PC-9 (cell line): ENCODE measurements at regions not wholly inside any gene's neighbourhood (a gene's known extent, or its start where the extent isn't known, plus 50 kb on each side); places are given as distances from the start of the nearest gene placed in this dataset.
"Not testable (repeated sequence)": the region's sequence is repeated elsewhere in the genome, so short reads cannot be mapped to it uniquely, and the experiment has no call there.

Experiments
- CTCF ChIP-seq: fragments of 200-600 bp; sonication (generic); conservative IDR thresholded peaks from 2 replicates; pipeline ENCODE4 v1.6.1; 2017; ENCODE audit warnings: mixed run types, antibody characterized with exemption, mild to moderate bottlenecking, moderate library complexity
- EZH2 ChIP-seq: fragments of 200-600 bp; sonication (generic); IDR thresholded peaks from 2 replicates; pipeline ENCODE4 v1.8.0; 2017; ENCODE audit warnings: antibody characterized with exemption, low read depth

GRCh38 chr11:101779167-101779566 lies 135.6 kb upstream of the CEP126 start:
- TF ChIP-seq EZH2, CTCF: not testable (repeated sequence)
